HCT116 (cell line): ENCODE measurements at regions not wholly inside any gene's neighbourhood (a gene's known extent, or its start where the extent isn't known, plus 50 kb on each side); places are given as distances from the start of the nearest gene placed in this dataset.

Experiments
- ATF3 ChIP-seq: IDR thresholded peaks from 2 replicates; pipeline ENCODE4 v1.6.1; 2012
- CEBPB ChIP-seq: IDR thresholded peaks from 2 replicates; pipeline ENCODE4 v1.6.1; 2012; ENCODE audit warnings: low read depth
- CTCF ChIP-seq, 3 experiments: fragments of 200-600 bp in 1 of 3; sonication (generic) in 1 of 3; IDR thresholded peaks in 2 of 3; conservative IDR thresholded peaks in 1 of 3; 2 replicates each; pipeline ENCODE4 v1.5.1; 2012 to 2017; ENCODE audit warnings: low read depth in 2 of 3, low read length in 2 of 3, antibody characterized with exemption in 1 of 3, borderline replicate concordance in 1 of 3, control low read depth in 1 of 3, mild to moderate bottlenecking in 1 of 3, mixed read lengths in 1 of 3, mixed run types in 1 of 3, moderate library complexity in 1 of 3; ENCODE audit not compliant: insufficient read depth in 1 of 3
- EGR1 ChIP-seq: IDR thresholded peaks from 2 replicates; pipeline ENCODE4 v1.6.1; 2012; ENCODE audit warnings: low read depth
- EZH2 ChIP-seq: fragments of 200-600 bp; sonication (generic); IDR thresholded peaks from 2 replicates; pipeline ENCODE4 v1.6.1; 2017; ENCODE audit warnings: antibody characterized with exemption, mixed run types
- EZH2phosphoT487 ChIP-seq: fragments of 200-600 bp; IDR thresholded peaks from 2 replicates; pipeline ENCODE4 v1.6.1; 2018; ENCODE audit warnings: antibody characterized with exemption, borderline replicate concordance
- POLR2A ChIP-seq: IDR thresholded peaks from 2 replicates; pipeline ENCODE4 v1.7.0; 2011; ENCODE audit warnings: borderline replicate concordance; ENCODE audit not compliant: insufficient read depth, insufficient read length; ENCODE audit errors: extremely low read depth
- SIN3A ChIP-seq: IDR thresholded peaks from 2 replicates; pipeline ENCODE4 v1.6.1; 2012; ENCODE audit warnings: low read depth
- SP1 ChIP-seq: IDR thresholded peaks from 2 replicates; pipeline ENCODE4 v1.6.1; 2012; ENCODE audit warnings: low read depth
- ZFX ChIP-seq: fragments of 450-650 bp; IDR thresholded peaks from 2 replicates; pipeline ENCODE4 v1.6.1; 2017
- ZNF274 ChIP-seq: fragments of 200-500 bp; sonication (Bioruptor generic); IDR thresholded peaks from 2 replicates; pipeline ENCODE4 v1.6.1; 2014; ENCODE audit warnings: mild to moderate bottlenecking, low read depth, low read length, inconsistent platforms
- TF ChIP-seq, protein P1 (sequence below): IDR thresholded peaks from 2 replicates; pipeline ENCODE4 v1.6.1; 2012
- TF ChIP-seq, protein P2 (sequence below): IDR thresholded peaks from 2 replicates; pipeline ENCODE4 v1.6.1; 2012; ENCODE audit warnings: low read depth

DNA sequence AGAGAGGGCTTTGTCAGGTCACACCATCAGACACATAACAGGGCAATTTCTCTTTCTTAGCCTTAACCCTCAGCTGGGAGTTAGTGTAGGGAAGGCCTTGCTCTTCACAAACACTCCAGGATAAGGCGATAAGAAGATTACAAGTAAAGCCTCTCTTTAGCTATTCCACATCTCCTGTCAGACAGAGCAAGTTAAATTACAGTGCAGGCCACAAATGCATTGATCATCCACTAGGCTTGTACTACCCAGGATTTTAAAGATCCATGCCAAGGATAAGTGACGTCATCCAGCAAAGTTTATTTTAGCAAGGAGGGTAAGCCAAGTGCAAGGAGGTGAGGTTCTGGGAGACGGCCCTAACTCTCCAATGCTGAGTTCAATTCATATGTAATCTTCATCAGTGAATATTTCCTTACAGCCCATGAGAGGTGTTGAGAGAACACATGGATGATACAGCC is 890.6 kb upstream of the NR2F2 start:
- TF ChIP-seq EZH2 (no peak), SIN3A (no peak), CTCF (IDR thresholded peaks at IDR 0.05 in 2 of 3, conservative IDR thresholded peaks at IDR 0.05 in 1 of 3; ENCODE audit: borderline replicate concordance in 1 of 3, insufficient read depth in 1 of 3, low read depth in 2 of 3, low read length in 2 of 3) (no peak), EZH2phosphoT487 (no peak), POLR2A (no peak), ZNF274 (no peak), CEBPB (no peak), ATF3 (no peak), EGR1 (no peak), ZFX (no peak), SP1 (no peak)
- TF ChIP-seq, protein P1, sequence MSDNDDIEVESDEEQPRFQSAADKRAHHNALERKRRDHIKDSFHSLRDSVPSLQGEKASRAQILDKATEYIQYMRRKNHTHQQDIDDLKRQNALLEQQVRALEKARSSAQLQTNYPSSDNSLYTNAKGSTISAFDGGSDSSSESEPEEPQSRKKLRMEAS = no peak
- TF ChIP-seq, protein P2, sequence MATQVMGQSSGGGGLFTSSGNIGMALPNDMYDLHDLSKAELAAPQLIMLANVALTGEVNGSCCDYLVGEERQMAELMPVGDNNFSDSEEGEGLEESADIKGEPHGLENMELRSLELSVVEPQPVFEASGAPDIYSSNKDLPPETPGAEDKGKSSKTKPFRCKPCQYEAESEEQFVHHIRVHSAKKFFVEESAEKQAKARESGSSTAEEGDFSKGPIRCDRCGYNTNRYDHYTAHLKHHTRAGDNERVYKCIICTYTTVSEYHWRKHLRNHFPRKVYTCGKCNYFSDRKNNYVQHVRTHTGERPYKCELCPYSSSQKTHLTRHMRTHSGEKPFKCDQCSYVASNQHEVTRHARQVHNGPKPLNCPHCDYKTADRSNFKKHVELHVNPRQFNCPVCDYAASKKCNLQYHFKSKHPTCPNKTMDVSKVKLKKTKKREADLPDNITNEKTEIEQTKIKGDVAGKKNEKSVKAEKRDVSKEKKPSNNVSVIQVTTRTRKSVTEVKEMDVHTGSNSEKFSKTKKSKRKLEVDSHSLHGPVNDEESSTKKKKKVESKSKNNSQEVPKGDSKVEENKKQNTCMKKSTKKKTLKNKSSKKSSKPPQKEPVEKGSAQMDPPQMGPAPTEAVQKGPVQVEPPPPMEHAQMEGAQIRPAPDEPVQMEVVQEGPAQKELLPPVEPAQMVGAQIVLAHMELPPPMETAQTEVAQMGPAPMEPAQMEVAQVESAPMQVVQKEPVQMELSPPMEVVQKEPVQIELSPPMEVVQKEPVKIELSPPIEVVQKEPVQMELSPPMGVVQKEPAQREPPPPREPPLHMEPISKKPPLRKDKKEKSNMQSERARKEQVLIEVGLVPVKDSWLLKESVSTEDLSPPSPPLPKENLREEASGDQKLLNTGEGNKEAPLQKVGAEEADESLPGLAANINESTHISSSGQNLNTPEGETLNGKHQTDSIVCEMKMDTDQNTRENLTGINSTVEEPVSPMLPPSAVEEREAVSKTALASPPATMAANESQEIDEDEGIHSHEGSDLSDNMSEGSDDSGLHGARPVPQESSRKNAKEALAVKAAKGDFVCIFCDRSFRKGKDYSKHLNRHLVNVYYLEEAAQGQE = no peak
